HG03066 (cell line): ENCODE measurements at regions not wholly inside any gene's neighbourhood (a gene's known extent, or its start where the extent isn't known, plus 50 kb on each side); places are given as distances from the start of the nearest gene placed in this dataset.
"Not testable (repeated sequence)": the region's sequence is repeated elsewhere in the genome, so short reads cannot be mapped to it uniquely, and the experiment has no call there.

Experiments used
- ATAC-seq: cut with Tn5 transposase; IDR thresholded peaks from one replicate; pipeline ENCODE4 v1.9.1; 2021; ENCODE audit warnings: low read depth; ENCODE audit not compliant: unreplicated experiment

GRCh38 chr7:115299397-115300037 lies 377.6 kb downstream of the MDFIC start:
- no peak for ATAC-seq

DNA sequence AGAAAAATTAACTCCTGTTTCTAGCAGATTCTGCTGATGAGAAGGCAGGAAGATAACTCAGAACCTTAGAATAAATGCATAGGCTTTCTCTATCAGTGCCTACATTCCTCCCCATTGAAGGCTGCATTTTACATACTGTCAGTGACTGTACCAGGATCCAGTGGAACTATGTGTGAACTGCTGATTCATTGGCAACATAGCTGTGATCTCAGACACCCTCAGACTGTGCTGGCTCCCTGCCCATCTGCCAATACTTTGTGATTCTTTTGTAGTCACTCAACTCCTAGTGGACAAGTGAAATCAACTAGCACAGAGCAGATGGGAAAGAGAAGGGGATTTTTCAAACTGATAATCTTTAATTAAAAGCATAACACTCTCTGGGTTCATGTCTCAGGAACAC lies 375.8 kb downstream of the MDFIC start:
- no peak for ATAC-seq

DNA sequence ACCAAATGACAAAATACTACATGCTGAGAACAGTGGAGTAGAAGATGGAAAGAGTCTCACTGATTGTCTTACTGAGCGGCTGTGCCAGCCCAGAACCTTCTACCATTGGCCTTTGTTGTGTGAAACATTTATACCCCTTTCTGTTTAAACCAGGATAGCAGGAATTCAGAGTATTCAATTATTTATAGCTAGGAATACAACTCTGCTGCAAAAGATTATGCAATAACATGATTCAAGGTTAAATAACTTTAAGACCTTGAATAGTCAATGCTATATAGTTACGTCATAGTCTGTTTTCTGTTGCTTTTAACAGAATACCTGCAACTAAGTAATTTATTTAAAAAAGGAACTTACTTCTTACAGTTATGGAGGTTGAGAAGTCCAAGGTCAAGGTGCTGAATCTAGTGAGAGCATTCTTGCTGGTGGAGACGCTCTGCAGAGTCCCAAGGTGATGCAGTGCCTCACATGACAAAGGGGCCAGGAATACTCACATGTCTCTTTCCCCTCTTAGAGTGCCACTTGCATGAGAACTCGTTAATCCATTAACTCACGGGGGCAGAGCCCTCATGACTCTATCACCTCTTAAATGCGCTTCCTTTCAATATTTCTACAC lies 371.8 kb downstream of the MDFIC start:
- no peak for ATAC-seq

DNA sequence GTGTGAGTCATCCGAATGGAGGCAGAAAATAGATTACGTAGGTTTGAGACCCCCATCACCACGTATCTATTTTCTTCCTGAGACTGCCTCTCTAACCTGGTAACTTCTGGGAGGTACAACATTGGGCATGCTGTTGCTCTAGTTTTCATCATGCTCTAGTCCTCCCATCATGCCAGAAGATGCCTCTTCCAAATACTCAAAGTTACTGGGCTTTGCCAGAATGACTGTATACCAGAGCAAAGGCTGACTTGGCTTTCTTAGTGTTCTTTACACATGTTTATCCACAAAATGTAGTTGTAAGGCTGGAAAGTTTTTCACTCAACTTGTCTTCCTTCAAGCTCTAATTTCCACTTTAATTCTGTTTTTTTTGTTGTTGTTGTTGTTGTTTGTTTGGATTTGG lies 370.5 kb downstream of the MDFIC start:
- ATAC-seq, result no peak

- no peak for ATAC-seq
Measured at GRCh38 chr7:115289971-115290370, 368.1 kb downstream of the MDFIC start.

DNA sequence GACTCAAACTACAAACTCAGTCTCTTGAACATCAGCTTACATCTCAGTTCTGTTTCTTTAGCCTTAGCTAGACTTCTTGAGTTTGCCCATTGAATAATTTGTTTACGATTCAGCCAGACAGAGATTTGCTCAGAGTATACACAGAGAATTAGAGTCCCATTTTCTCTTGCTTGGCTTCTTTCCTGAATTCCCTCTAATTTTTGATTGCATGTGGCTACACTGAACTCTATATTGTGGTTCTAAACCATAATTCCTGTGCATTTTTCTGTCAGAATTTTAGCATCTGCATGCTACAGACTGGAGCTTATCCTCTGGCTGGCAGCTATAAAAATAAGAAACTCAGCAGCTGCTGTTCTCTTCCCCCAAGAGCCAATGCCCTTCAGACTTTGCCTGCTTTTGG lies 354.9 kb downstream of the MDFIC start:
- ATAC-seq, result no peak

DNA sequence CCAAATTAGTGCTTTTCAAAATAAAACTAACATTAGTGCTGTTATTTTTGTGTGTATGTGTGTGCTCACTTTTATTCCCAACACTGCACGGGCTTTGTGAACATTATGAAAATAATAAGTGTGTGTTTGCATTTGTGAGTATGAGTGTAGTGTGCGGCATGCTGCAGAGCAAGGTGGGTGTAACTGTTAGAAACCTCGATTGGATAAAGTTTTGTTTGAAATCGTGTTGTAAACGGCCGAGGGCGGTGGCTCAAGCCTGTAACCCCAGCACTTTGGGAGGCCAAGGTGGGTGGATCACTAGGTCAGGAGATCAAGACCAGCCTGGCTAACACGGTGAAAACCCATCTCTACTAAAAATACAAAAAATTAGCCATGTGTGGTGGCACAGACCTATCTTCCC lies 352.0 kb downstream of the MDFIC start:
- ATAC-seq, result not testable (repeated sequence)

- ATAC-seq, result no peak
Measured at GRCh38 chr7:115273139-115273772, 351.4 kb downstream of the MDFIC start.

- ATAC-seq, result no peak
Measured at GRCh38 chr7:115271332-115272235, 349.7 kb downstream of the MDFIC start.

DNA sequence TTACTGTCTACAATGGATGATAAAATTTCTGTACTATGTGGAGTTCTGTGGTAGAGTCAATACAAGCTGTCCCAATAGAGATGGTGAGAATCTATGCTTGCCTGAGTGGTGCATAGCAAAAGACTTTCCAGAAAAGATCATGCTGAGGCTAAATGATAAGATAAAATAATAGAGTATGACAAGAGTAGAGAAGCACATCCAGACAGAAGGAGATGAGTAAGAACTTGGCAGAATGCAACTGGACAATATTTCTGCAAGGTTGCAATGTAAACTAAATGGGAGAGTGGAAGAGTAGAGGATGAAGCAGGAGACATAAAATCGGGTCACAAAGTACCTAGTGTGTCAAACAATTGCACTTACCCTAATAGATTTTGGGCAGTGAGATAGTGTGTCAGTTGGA lies 347.6 kb downstream of the MDFIC start:
- ATAC-seq, result no peak

- ATAC-seq, result no peak
Measured at GRCh38 chr7:115267503-115267902, 345.6 kb downstream of the MDFIC start.

GRCh38 chr7:115260381-115260780 lies 338.5 kb downstream of the MDFIC start:
- no peak for ATAC-seq

DNA sequence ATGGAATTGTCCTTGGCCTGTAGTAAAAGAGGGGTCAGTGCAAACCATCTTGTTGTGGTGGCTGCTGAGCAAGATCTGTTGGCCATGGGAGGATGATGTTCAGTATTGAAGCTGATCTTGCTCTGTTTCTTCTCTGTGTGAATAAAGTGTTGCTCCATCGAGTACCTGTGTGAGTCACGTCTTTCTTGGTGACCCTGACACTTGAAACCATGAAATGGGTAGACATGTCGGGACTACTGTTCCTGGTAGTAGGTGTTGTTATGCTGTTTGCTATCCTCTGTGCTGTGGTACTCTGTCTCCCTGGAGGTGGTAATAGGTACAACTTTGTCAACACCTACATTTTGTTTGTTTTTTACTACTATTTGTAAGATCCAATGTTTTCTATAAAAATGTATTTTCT lies 330.6 kb downstream of the MDFIC start:
- no peak for ATAC-seq

DNA sequence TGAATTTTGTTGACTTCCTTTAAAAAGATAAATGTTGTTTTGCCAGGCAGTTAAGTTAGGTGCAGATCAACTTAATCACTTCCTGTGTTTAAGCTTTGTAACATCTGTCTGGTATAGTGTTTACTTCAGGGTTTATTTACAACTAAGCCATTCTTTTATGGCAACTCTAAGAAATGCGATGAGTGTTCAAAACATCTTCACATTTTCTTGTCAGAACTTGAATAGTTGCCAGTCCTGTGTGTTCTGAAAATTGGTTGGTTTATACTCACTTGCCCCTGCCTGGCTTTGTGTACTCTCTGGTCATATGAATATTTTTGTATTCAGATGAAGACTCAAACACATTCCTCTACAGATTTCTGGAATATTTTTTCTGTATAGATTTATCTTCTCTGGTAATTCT lies 327.2 kb downstream of the MDFIC start:
- ATAC-seq, result no peak

- ATAC-seq, result no peak
Measured at GRCh38 chr7:115241151-115241550, 319.3 kb downstream of the MDFIC start.

DNA sequence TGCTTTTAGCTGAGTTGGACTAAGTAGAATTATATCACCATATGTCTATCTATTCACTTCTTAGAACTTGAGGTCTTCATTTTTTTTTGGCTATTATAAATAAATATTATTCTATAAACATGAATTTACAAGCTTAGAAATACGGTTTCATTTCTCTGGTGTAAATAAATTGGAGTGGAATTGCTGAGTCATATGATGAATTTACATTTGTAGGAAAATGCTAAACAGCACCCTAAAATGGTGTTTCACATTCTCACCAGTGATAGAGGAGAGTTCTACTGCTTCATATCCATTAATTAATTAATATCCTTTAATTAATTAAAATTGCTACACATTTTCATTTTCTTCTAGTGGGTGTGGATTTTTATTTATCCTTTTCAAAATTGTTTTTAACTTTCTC lies 318.3 kb downstream of the MDFIC start:
- no peak for ATAC-seq

DNA sequence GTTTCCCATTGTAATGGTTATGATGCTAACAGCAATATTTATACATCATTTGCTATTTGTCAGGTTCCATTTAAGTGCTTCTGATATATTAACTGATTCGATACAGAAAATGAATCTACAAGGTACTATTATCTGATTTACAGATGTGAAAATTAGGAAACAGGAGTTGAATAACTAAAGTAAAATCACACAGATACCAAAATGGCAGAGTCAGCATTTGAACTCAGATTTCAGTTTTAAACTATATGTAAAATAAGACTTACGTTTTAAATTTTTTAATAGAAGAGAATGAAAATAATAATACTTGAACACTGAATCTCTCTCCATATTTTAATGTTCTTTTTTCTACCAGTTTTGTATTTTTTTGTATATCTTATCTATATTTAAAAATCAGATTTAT lies 313.2 kb downstream of the MDFIC start:
- no peak for ATAC-seq

- no peak for ATAC-seq
Measured at GRCh38 chr7:115233809-115234208, 311.9 kb downstream of the MDFIC start.

DNA sequence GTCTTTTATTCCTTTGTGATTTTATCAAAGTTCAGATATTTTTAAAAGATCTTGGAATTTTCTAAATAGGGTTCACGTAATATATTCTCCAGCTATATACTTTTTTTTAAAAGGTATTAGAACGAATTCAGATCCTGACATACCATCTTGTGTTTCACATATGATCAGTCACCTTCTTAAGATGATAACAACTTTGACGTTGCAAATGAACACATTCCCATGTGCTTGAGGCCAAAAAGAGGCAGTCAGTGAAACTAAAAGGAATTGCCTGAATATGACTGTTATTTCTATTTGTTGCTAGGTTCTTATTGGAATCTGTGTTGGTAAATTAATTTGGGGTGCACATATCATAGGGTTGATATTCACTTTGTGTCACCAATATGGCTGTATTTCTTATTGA lies 310.1 kb downstream of the MDFIC start:
- no peak for ATAC-seq

DNA sequence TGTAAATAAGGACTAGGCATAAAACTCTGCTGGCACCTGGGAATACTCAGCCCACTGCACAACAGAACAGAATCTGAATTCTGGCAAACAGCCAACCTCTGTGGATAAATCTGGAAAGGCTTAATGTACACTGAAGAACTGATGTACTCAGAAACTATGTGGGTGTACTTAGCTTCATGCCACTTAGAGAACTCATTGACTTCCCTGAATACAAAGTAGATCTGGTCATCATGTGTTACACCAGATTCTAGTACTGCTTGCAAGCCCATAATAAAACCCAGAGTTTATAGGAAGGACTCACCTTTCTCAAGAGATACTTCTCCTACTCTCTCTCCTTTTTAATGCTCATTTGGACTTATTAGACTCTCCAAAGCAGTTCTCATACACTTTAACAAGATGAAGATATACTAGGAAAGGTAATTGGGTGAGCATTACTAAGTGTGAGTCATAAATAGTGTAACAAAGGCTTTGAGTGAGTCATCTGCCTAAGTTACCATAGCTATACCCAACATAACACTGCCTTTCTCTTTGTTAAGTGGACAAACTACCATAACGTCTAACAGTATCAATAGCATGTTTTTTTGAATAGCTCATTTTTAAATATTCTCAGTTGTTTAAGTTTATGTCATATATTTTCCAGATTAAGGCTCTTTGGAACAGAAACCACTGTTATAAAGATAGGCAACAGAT lies 309.1 kb downstream of the MDFIC start:
- ATAC-seq, result no peak
